ENCODE measurements at regions not wholly inside any gene's neighbourhood (a gene's known extent, or its start where the extent isn't known, plus 50 kb on each side); places are given as distances from the start of the nearest gene placed in this dataset.

DNA sequence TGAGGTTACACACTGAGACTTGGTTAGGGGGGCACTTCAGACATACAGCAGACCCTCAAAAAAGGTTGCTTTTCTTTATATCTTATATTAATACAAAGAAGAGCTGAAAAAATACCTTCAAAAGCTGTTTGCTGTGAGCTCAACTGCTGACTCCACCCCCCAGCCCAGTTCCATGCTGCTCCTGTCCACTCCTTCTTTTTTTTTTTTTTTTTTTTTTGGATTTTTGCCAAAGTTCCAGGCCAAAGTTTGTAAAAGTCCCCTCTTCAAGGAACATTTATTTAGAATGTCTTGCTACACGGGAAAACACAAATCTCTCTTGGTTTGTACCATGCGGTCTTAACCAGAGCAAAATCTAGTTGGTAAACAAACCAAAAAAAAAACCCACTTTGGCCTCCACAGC lies 85.3 kb upstream of the AKAP12 start:
- no peak overlapping the region for H3K4me3 Mint-ChIP-seq
- no peaks in the 10 kb centered on the region for H3K4me1 Mint-ChIP-seq
- DNase-seq (ENCODE audit: low spot score in 2 of 2) (no peak), ATAC-seq (replicated peaks; ENCODE audit: extremely low read depth, poor library complexity, severe bottlenecking) (no peak)
- no peaks in the 10 kb centered on the region for H3K36me3 Mint-ChIP-seq (ENCODE audit: insufficient read depth)
- no peak overlapping the region for H3K27ac Mint-ChIP-seq (ENCODE audit: low read depth)
- H3K27me3 Mint-ChIP-seq: peaks cover 58% of the 10 kb centered on the region
- no peaks in the 10 kb centered on the region for H3K9me3 Mint-ChIP-seq

DNA sequence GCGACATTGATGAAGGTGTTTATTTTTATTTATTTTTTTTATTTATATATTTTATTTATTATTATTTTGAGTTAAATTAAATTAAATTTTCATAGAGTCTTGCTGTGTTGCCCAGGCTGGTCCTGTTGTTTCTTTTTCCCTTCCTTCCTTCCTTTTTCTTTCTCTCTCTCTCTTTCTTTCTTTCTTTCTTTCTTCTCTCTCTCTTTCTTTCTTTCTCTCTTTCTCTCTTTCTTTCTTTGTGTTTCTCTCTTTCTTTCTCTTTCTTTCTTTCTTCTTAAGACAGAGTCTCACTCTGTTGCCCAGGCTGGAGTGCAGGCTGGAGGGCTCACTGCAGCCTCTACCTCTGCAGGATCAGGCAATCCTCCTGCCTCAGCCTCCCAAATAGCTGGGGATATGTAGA lies 84.7 kb upstream of the AKAP12 start:
- Mint-ChIP-seq H3K27ac (ENCODE audit: low read depth) (no peak overlapping the region), H3K4me1 (no peaks in the 10 kb centered on the region), H3K36me3 (ENCODE audit: insufficient read depth) (no peaks in the 10 kb centered on the region), H3K9me3 (no peaks in the 10 kb centered on the region), H3K27me3 (peaks cover 58% of the 10 kb centered on the region), H3K4me3 (no peak overlapping the region)
- no peak for DNase-seq (ENCODE audit: low spot score in 2 of 2)
- no peak for ATAC-seq (replicated peaks; ENCODE audit: extremely low read depth, poor library complexity, severe bottlenecking)

DNA sequence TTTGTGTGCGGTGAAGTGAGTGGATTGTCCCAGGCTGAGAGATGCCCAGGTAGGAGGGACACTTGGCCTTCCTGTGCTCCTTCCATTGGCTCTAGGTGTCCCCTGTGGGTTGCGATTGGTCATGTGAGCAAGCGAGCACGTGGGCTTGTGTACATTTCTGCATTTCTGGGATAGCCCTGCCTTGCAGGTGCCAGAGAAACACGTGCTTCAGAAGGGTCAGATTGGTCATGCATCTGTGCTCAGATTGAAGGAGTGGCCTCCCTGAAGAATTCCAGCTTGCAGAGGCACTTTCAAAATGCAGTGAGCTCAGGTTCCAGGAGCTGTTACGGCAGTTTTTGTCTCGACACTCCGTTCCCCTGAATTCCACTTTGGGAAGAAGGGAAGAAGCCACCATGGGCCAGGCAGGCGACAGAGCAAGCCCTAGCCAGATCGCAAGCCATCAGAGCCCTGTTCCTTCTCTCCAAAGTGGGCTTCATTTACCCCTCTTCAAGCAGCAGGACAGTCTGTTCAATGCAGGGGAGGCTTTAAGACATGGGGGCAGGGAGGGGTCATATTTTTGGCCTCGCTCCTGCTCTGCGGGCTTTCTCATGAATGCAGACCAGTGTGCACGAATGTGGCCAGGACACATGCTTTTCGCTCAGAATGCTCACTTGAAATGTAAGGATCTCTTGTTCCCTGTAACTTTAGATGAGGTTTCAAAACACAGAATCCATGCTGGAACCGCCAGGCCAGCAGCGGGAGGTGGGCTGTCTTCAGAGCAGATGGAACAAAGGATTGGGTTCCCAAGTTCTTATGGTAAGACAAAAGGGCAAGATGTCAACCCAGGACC lies 78.6 kb upstream of the AKAP12 start:
- no peak overlapping the region for H3K4me3 Mint-ChIP-seq
- ATAC-seq (replicated peaks; ENCODE audit: extremely low read depth, poor library complexity, severe bottlenecking) (no peak), DNase-seq (ENCODE audit: low spot score in 2 of 2) (no peak)
- no peaks in the 10 kb centered on the region for H3K9me3 Mint-ChIP-seq
- H3K36me3 Mint-ChIP-seq (ENCODE audit: insufficient read depth): no peaks in the 10 kb centered on the region
- no peak overlapping the region for H3K27ac Mint-ChIP-seq (ENCODE audit: low read depth)
- peaks cover 9% of the 10 kb centered on the region for H3K27me3 Mint-ChIP-seq
- H3K4me1 Mint-ChIP-seq: no peaks in the 10 kb centered on the region

DNA sequence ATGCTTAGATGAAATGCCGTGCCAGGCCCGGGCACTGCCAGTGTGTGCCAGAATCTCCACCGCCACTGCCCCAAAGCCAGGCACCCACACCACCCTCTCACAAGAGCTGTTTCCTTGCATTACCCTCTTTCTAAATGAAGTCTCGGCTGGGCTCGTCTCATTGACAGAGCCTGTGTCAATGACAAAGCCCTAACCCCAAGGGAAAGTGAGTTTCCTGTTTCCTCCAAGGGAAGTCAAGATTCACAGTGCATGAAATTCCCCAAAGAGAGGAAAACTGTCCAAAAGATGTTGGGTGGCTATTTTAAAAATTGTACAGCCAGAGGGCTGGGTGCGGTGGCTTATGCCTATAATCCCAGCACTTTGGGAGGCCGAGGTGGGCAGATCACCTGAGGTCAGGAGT lies 75.4 kb upstream of the AKAP12 start:
- no peak overlapping the region for H3K27ac Mint-ChIP-seq (ENCODE audit: low read depth)
- no peak for DNase-seq (ENCODE audit: low spot score in 2 of 2)
- no peaks in the 10 kb centered on the region for H3K36me3 Mint-ChIP-seq (ENCODE audit: insufficient read depth)
- no peak for ATAC-seq (replicated peaks; ENCODE audit: extremely low read depth, poor library complexity, severe bottlenecking)
- no peaks in the 10 kb centered on the region for H3K4me1 Mint-ChIP-seq
- peaks cover 12% of the 10 kb centered on the region for H3K27me3 Mint-ChIP-seq
- H3K4me3 Mint-ChIP-seq: no peak overlapping the region
- no peaks in the 10 kb centered on the region for H3K9me3 Mint-ChIP-seq

DNA sequence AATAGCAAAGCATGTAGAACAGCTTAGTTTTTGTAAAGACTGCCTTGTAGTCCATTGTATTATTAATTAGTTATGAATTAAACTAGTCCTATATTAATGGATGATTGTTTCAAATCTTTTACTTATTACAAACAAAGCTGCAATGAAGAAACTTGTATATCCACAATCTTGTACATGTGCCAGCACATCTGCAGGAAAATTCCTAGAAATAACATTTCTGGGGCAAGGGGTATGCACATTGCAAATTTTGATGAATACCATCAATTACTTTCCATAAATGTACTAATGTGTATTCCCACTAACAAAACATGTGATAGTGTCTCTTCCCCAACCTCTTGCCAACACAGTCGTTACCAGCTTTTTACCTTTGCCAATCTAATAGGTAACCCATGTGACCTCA lies 73.6 kb upstream of the AKAP12 start:
- no peak for DNase-seq (ENCODE audit: low spot score in 2 of 2)
- no peaks in the 10 kb centered on the region for H3K9me3 Mint-ChIP-seq
- H3K27me3 Mint-ChIP-seq: peaks cover 12% of the 10 kb centered on the region
- no peaks in the 10 kb centered on the region for H3K4me1 Mint-ChIP-seq
- H3K36me3 Mint-ChIP-seq (ENCODE audit: insufficient read depth): no peaks in the 10 kb centered on the region
- no peak overlapping the region for H3K27ac Mint-ChIP-seq (ENCODE audit: low read depth)
- ATAC-seq (replicated peaks; ENCODE audit: extremely low read depth, poor library complexity, severe bottlenecking): no peak
- no peak overlapping the region for H3K4me3 Mint-ChIP-seq

DNA sequence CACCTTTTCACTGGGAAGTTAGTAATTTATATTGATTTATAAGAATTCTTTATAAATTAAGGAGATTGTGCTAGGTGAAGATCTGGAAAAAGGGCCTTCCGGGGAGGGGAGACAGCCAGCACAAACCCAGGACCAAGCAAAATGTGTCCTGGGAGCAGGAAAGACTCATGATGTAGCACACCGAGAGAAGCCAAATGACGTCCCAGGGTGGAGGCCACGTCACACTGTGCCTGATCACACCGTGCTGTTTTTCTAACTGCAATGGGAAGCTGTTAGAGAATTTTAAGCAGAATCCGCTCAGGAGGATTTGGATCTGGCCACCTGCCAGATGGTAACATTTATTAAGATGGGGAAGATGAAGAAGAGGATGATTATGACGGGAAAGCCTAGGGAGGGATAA lies 72.7 kb upstream of the AKAP12 start:
- no peak for DNase-seq (ENCODE audit: low spot score in 2 of 2)
- Mint-ChIP-seq H3K9me3 (no peaks in the 10 kb centered on the region), H3K4me1 (no peaks in the 10 kb centered on the region), H3K4me3 (no peak overlapping the region), H3K27me3 (peaks cover 12% of the 10 kb centered on the region), H3K36me3 (ENCODE audit: insufficient read depth) (no peaks in the 10 kb centered on the region), H3K27ac (ENCODE audit: low read depth) (no peak overlapping the region)
- ATAC-seq (replicated peaks; ENCODE audit: extremely low read depth, poor library complexity, severe bottlenecking): no peak

DNA sequence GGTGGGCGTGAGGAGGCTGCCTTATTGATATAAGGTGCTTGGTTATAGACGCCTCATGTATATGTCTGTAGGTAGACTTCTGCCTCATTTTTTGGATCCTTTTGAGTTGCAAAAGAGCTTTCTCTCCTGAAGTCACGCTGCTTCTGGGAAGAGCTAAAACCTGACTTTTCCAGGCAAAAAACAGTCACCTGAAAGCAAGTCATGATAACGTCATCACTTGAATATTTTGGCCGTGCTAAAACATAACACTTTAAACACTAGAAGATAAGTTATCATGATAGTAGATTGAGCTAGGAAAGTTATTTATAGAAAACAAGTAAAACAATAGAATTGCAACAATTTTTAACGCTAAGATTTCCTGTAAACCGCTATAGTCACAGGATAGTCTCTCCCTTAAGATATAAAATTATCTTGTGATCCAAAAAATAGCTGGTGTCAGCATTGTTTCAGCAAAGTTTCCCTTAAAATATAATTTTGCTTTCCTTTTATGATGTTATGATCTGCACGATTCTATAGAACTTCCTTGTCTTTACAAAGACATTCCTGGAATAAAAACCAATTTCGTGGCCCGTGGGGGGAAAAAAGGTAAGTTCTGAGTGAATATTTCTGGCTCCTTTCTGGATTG lies 69.0 kb upstream of the AKAP12 start:
- no peaks in the 10 kb centered on the region for H3K36me3 Mint-ChIP-seq (ENCODE audit: insufficient read depth)
- peaks cover 24% of the 10 kb centered on the region for H3K27me3 Mint-ChIP-seq
- no peaks in the 10 kb centered on the region for H3K9me3 Mint-ChIP-seq
- no peak overlapping the region for H3K4me3 Mint-ChIP-seq
- ATAC-seq (replicated peaks; ENCODE audit: extremely low read depth, poor library complexity, severe bottlenecking) (no peak), DNase-seq (ENCODE audit: low spot score in 2 of 2) (no peak)
- H3K27ac Mint-ChIP-seq (ENCODE audit: low read depth): no peak overlapping the region
- H3K4me1 Mint-ChIP-seq: no peaks in the 10 kb centered on the region

DNA sequence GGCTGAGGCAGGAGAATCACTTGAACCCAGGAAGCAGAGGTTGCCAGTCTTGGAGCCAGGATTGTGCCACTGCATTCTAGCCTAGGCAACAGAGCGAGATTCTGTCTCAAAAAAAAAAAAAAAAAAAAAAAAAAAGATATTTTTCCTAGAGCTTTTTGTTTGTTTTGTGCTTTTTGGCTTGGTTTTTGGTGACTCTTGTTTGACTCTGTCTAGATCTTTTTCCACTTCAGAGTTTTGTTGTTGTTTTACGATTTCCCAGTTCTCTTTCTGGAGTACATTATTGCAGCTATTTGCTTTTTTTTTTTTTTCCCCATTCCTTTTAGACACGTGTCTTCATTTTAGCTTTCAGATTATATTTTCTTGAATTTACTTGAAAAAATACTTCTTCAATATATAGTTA lies 67.0 kb upstream of the AKAP12 start:
- no peaks in the 10 kb centered on the region for H3K9me3 Mint-ChIP-seq
- DNase-seq (ENCODE audit: low spot score in 2 of 2): no peak
- ATAC-seq (replicated peaks; ENCODE audit: extremely low read depth, poor library complexity, severe bottlenecking): no peak
- no peaks in the 10 kb centered on the region for H3K36me3 Mint-ChIP-seq (ENCODE audit: insufficient read depth)
- H3K27ac Mint-ChIP-seq (ENCODE audit: low read depth): no peak overlapping the region
- no peak overlapping the region for H3K4me3 Mint-ChIP-seq
- H3K4me1 Mint-ChIP-seq: no peaks in the 10 kb centered on the region
- H3K27me3 Mint-ChIP-seq: peaks cover 28% of the 10 kb centered on the region

DNA sequence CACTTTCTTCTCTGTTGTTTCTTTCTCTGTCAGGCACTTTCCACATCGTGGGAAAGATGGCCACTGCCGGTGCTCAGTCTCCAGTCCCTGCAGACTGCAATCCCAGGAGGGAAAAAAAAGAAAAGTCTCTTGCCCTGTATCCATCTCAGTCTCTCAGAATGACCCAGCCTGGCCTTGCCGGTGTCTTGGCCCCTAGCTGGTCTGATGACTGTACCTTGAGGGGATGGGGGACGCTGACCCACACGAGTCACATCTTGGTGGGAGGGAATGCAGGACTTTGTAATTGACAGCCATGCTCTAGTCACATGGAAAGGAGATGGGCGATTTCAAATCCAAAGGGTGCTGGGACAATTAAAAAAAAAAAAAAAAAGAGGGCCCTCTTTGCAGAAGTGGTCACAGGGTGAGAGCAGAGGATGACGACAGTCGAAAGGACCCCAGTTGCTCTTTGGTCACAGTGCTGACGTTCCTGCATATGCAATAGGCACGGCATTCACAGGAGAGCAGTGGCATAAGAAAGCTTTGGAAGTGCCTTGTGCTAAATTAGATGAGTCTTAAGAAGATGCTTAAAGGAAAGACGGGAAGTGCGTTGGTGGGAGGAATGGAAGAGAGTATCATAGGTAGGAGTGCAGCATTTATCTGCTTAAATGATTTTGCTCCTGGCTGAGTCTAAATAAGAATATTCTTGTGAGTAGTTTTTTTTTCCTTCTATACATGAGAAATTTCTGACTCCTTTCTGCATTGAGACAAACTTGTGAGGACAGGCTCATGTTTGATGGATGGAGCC lies 63.9 kb upstream of the AKAP12 start:
- Mint-ChIP-seq H3K36me3 (ENCODE audit: insufficient read depth) (no peaks in the 10 kb centered on the region), H3K27ac (ENCODE audit: low read depth) (no peak overlapping the region), H3K4me3 (no peak overlapping the region), H3K9me3 (no peaks in the 10 kb centered on the region), H3K4me1 (no peaks in the 10 kb centered on the region), H3K27me3 (peaks cover 48% of the 10 kb centered on the region)
- ATAC-seq (replicated peaks; ENCODE audit: extremely low read depth, poor library complexity, severe bottlenecking) (no peak), DNase-seq (ENCODE audit: low spot score in 2 of 2) (no peak)

DNA sequence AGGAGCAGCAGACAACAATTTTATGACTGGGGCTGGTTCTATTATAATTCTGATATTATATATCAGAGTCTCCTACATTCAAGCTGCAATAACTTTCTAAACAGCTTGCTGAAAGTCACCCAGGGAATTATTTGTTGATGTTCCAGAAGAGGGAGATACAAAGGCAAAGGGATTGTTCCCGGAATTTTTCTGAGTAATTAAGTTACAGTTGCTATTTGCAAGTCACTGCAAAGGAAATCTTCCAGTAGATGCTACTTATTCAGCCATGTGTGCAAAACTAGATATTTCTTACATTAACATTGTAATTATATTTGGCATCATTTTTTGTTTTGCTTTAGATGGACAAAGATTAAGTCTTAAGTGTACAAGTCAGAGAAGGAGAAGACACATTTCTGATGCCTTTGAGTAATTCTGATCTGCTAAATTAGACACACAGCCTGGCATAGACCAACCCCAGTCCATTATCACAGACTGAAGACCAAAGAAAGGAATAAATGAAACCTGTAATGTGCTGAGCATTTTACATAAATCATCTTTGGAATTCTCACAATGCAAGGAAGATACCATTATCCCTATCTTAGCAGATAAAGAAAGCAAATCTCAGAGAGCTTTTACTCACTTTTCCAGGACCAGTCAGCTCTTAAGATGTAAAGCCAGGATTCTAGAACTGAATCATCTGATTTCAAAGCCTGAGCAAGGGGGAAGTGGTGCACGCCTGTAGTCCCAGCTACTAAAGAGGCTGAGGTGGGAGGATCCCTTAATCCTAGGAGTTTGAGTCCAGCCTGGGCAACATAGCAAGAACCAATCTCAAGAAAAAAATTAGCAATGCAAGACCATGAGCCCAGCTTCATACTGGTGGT lies 62.6 kb upstream of the AKAP12 start:
- no peak for DNase-seq (ENCODE audit: low spot score in 2 of 2)
- no peak overlapping the region for H3K4me3 Mint-ChIP-seq
- no peak overlapping the region for H3K27ac Mint-ChIP-seq (ENCODE audit: low read depth)
- peaks cover 48% of the 10 kb centered on the region for H3K27me3 Mint-ChIP-seq
- H3K9me3 Mint-ChIP-seq: no peaks in the 10 kb centered on the region
- no peak for ATAC-seq (replicated peaks; ENCODE audit: extremely low read depth, poor library complexity, severe bottlenecking)
- H3K36me3 Mint-ChIP-seq (ENCODE audit: insufficient read depth): no peaks in the 10 kb centered on the region
- no peaks in the 10 kb centered on the region for H3K4me1 Mint-ChIP-seq

DNA sequence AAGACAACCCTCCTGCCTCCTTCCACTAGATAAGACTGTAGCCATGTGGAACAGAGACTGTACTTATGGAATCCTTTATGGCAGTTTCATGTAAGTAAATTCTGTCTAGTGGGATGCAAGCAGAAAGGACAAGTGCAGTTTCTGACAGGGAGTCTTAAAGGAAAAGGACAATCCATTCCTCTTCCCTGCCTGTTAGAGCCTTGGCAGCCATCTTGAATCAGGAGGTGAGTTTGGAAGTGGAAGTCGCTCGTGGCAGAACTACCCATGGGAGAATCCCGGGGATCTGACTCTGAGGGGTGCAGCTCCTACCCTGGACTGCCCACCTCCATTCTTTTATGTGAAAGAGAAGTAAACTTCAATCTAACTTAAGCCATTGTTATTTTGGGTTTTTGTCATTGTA lies 61.4 kb upstream of the AKAP12 start:
- Mint-ChIP-seq H3K4me3 (no peak overlapping the region), H3K9me3 (no peaks in the 10 kb centered on the region), H3K36me3 (ENCODE audit: insufficient read depth) (no peaks in the 10 kb centered on the region), H3K27me3 (peaks cover 48% of the 10 kb centered on the region), H3K27ac (ENCODE audit: low read depth) (no peak overlapping the region), H3K4me1 (no peaks in the 10 kb centered on the region)
- DNase-seq (ENCODE audit: low spot score in 2 of 2): no peak
- ATAC-seq (replicated peaks; ENCODE audit: extremely low read depth, poor library complexity, severe bottlenecking): no peak

DNA sequence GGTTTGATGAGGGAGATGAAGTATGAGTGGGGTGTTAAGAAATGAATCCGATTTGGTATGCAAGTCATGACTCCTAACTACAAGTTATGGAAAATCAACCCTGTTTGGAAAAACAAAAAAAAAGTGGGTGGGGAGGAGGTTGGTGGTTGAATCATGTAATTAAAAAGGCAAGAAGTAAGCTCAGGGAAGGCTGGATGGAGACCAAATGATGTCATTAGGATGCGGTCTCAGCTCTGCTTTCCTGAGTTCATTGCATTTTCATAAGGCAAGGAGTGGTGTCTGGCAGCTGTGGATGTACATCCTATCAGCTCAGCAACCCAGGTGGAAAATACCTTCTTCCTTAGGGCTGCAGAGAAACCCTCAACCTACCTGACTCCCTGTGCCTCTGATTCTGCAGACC lies 60.4 kb upstream of the AKAP12 start:
- Mint-ChIP-seq H3K9me3 (no peaks in the 10 kb centered on the region), H3K4me3 (no peak overlapping the region), H3K27me3 (peaks cover 55% of the 10 kb centered on the region), H3K4me1 (no peaks in the 10 kb centered on the region), H3K27ac (ENCODE audit: low read depth) (no peak overlapping the region), H3K36me3 (ENCODE audit: insufficient read depth) (no peaks in the 10 kb centered on the region)
- DNase-seq (ENCODE audit: low spot score in 2 of 2): no peak
- ATAC-seq (replicated peaks; ENCODE audit: extremely low read depth, poor library complexity, severe bottlenecking): no peak

Data from central memory CD8-positive, alpha-beta T cell (primary cell).